Stimulated activated CD4-positive, alpha-beta T cell treated with anti-CD3 and anti-CD28 coated beads, Interleukin-15, amount 100 ng/mL, for 48 hours (primary cell): ENCODE measurements at regions not wholly inside any gene's neighbourhood (a gene's known extent, or its start where the extent isn't known, plus 50 kb on each side); places are given as distances from the start of the nearest gene placed in this dataset.
"Not testable (repeated sequence)": the region's sequence is repeated elsewhere in the genome, so short reads cannot be mapped to it uniquely, and the experiment has no call there.

ENCODE experiments used
- DNase-seq, 2 donors: peaks; one replicate each; pipeline ENCODE4 v3.0.0-alpha.2; 2020; ENCODE audit warnings: low read depth in 2 of 2

GRCh38 chr2:83874712-83875430 lies 584.2 kb downstream of the SUCLG1 start:
- DNase-seq: no peak

GRCh38 chr2:83874066-83874465 lies 585.0 kb downstream of the SUCLG1 start:
- DNase-seq: no peak

- DNase-seq: no peak
These were observed 586.0 kb downstream of the SUCLG1 start for GRCh38 chr2:83873110-83873509.

- no peak for DNase-seq
These were observed 592.9 kb downstream of the SUCLG1 start for GRCh38 chr2:83866211-83866610.

- DNase-seq: no peak
These were observed 596.5 kb downstream of the SUCLG1 start for GRCh38 chr2:83862600-83862999.

GRCh38 chr2:83860320-83860719 lies 598.8 kb downstream of the SUCLG1 start:
- no peak for DNase-seq

- DNase-seq: no peak
These were observed 599.5 kb downstream of the SUCLG1 start for GRCh38 chr2:83859553-83859952.

GRCh38 chr2:83851066-83851465 lies 608.0 kb downstream of the SUCLG1 start:
- DNase-seq: no peak

- no peak for DNase-seq
These were observed 608.9 kb downstream of the SUCLG1 start for GRCh38 chr2:83850071-83850725.

- DNase-seq: no peak
These were observed 614.6 kb downstream of the SUCLG1 start for GRCh38 chr2:83844490-83844889.

GRCh38 chr2:83842421-83842820 lies 616.7 kb downstream of the SUCLG1 start:
- DNase-seq: no peak

GRCh38 chr2:83837823-83838222 lies 621.3 kb downstream of the SUCLG1 start:
- DNase-seq: no peak

GRCh38 chr2:83827618-83828017 lies 631.5 kb downstream of the SUCLG1 start:
- no peak for DNase-seq

- DNase-seq: no peak
These were observed 632.5 kb downstream of the SUCLG1 start for GRCh38 chr2:83826577-83826976.

- no peak for DNase-seq
These were observed 635.9 kb downstream of the SUCLG1 start for GRCh38 chr2:83823229-83823628.

- DNase-seq: no peak
These were observed 641.6 kb downstream of the SUCLG1 start for GRCh38 chr2:83817511-83817910.

GRCh38 chr2:83808878-83809277 lies 650.2 kb downstream of the SUCLG1 start:
- no peak for DNase-seq

- no peak for DNase-seq
These were observed 656.5 kb downstream of the SUCLG1 start for GRCh38 chr2:83802604-83803003.

GRCh38 chr2:83795777-83796176 lies 663.3 kb downstream of the SUCLG1 start:
- no peak for DNase-seq

- DNase-seq: not testable (repeated sequence)
These were observed 668.6 kb downstream of the SUCLG1 start for GRCh38 chr2:83790467-83790866.

- DNase-seq: not testable (repeated sequence)
These were observed 669.4 kb downstream of the SUCLG1 start for GRCh38 chr2:83789674-83790073.

- DNase-seq: not testable (repeated sequence)
These were observed 670.0 kb downstream of the SUCLG1 start for GRCh38 chr2:83788938-83789566.

GRCh38 chr2:83787189-83787588 lies 671.9 kb downstream of the SUCLG1 start:
- no peak for DNase-seq
